DMS53 treated with DMSO at 0.1 percent for 48 hours (cell line): ENCODE measurements at regions not wholly inside any gene's neighbourhood (a gene's known extent, or its start where the extent isn't known, plus 50 kb on each side); places are given as distances from the start of the nearest gene placed in this dataset.
"Not testable (repeated sequence)": the region's sequence is repeated elsewhere in the genome, so short reads cannot be mapped to it uniquely, and the experiment has no call there.

ENCODE experiments used
- DNase-seq: peaks from one replicate; lab custom pipeline; 2025; ENCODE audit not compliant: unreplicated experiment; lab: John Stamatoyannopoulos, UW

GRCh38 chr9:91021656-91022055 is 220.0 kb downstream of the SYK start:
- DNase-seq: not testable (repeated sequence)

- DNase-seq: no peak
Observed at GRCh38 chr9:91023741-91024140, 222.1 kb downstream of the SYK start.

GRCh38 chr9:91024841-91025240 is 223.2 kb downstream of the SYK start:
- no peak for DNase-seq

GRCh38 chr9:91025856-91026255 is 224.2 kb downstream of the SYK start:
- no peak for DNase-seq

- DNase-seq: no peak
Observed at GRCh38 chr9:91026266-91026665, 224.6 kb downstream of the SYK start.

- DNase-seq: no peak
Observed at GRCh38 chr9:91027005-91027404, 225.4 kb downstream of the SYK start.

- no peak for DNase-seq
Observed at GRCh38 chr9:91028166-91028827, 226.7 kb downstream of the SYK start.

GRCh38 chr9:91029650-91030361 is 228.2 kb downstream of the SYK start:
- DNase-seq: no peak

- DNase-seq: no peak
Observed at GRCh38 chr9:91032121-91032531, 230.5 kb downstream of the SYK start.

- DNase-seq: no peak
Observed at GRCh38 chr9:91033270-91033669, 231.7 kb downstream of the SYK start.

GRCh38 chr9:91033797-91034196 is 232.2 kb downstream of the SYK start:
- DNase-seq: no peak

- DNase-seq: no peak
Observed at GRCh38 chr9:91034521-91034920, 232.9 kb downstream of the SYK start.

GRCh38 chr9:91034976-91035824 is 233.6 kb downstream of the SYK start:
- no peak for DNase-seq

- DNase-seq: peak; percentile 26
Observed at GRCh38 chr9:91035825-91036208, 234.2 kb downstream of the SYK start.

GRCh38 chr9:91036356-91036755 is 234.7 kb downstream of the SYK start:
- no peak for DNase-seq

GRCh38 chr9:91036826-91037510 is 235.3 kb downstream of the SYK start:
- peak; percentile 86 for DNase-seq

- DNase-seq: no peak
Observed at GRCh38 chr9:91037511-91038482, 236.2 kb downstream of the SYK start.

- no peak for DNase-seq
Observed at GRCh38 chr9:91038483-91039124, 237.0 kb downstream of the SYK start.

GRCh38 chr9:91039125-91039834 is 237.7 kb downstream of the SYK start:
- no peak for DNase-seq
